GM12891 (cell line): ENCODE measurements at regions not wholly inside any gene's neighbourhood (a gene's known extent, or its start where the extent isn't known, plus 50 kb on each side); places are given as distances from the start of the nearest gene placed in this dataset.

ENCODE experiments used
- DNase-seq: peaks from one replicate; pipeline ENCODE4 v3.0.0; 2011; ENCODE audit warnings: low spot score; ENCODE audit not compliant: insufficient read length
- FAIRE-seq: peaks from 2 replicates; lab custom pipeline; 2011; peaks lifted over from hg19 to GRCh38; lab: Jason Lieb, UNC
- PAX5 ChIP-seq: IDR thresholded peaks from 2 replicates; pipeline ENCODE4 v1.6.1; 2011; ENCODE audit warnings: low read length, moderate library complexity, mild to moderate bottlenecking; ENCODE audit not compliant: insufficient read depth, severe bottlenecking
- POLR2A ChIP-seq: IDR thresholded peaks from 2 replicates; pipeline ENCODE4 v1.6.1; 2011; ENCODE audit warnings: low read depth, low read length, control low read depth
- POLR2AphosphoS5 ChIP-seq: IDR thresholded peaks from 2 replicates; pipeline ENCODE4 v1.6.1; 2011; ENCODE audit warnings: low read depth, low read length, control low read depth
- POU2F2 ChIP-seq: IDR thresholded peaks from 2 replicates; pipeline ENCODE4 v1.6.1; 2011; ENCODE audit warnings: low read depth, mild to moderate bottlenecking, control low read depth, low read length, moderate library complexity
- SPI1 ChIP-seq: IDR thresholded peaks from 2 replicates; pipeline ENCODE4 v1.6.1; 2011; ENCODE audit warnings: low read depth, low read length, control low read depth
- TAF1 ChIP-seq: IDR thresholded peaks from 2 replicates; pipeline ENCODE4 v1.6.1; 2011; ENCODE audit warnings: low read depth, low read length, control low read depth

- DNase-seq: no peak
- TF ChIP-seq POU2F2 (no peak), POLR2A (no peak), POLR2AphosphoS5 (no peak), PAX5 (no peak), TAF1 (no peak), SPI1 (no peak)
- no peak for FAIRE-seq
Measured at GRCh38 chr2:39948016-39948719, 169.1 kb upstream of the THUMPD2 start.

GRCh38 chr2:39947294-39948015 is 168.4 kb upstream of the THUMPD2 start:
- TF ChIP-seq SPI1: no peak
- no peak for FAIRE-seq
- no peak for DNase-seq

- FAIRE-seq: no peak
Measured at GRCh38 chr2:39942950-39943349, 163.9 kb upstream of the THUMPD2 start.

GRCh38 chr2:39938035-39938835 is 159.2 kb upstream of the THUMPD2 start:
- TF ChIP-seq POLR2AphosphoS5: no peak
- no peak for TF ChIP-seq SPI1
- TF ChIP-seq TAF1: no peak
- TF ChIP-seq PAX5: no peak
- TF ChIP-seq POLR2A: no peak
- no peak for TF ChIP-seq POU2F2
- DNase-seq (no peak), FAIRE-seq (no peak)

More at GRCh38 chr2:39942950-39943349, 163.9 kb upstream of the THUMPD2 start:
- DNase-seq: no peak
- TF ChIP-seq PAX5 (no peak), POLR2AphosphoS5 (no peak), TAF1 (no peak), POU2F2 (no peak), SPI1 (no peak), POLR2A (no peak)

GRCh38 chr2:39937621-39938020 is 158.6 kb upstream of the THUMPD2 start:
- TF ChIP-seq POLR2A: no peak
- TF ChIP-seq SPI1: no peak
- TF ChIP-seq POLR2AphosphoS5: no peak
- TF ChIP-seq TAF1: no peak
- TF ChIP-seq POU2F2: no peak
- no peak for TF ChIP-seq PAX5
- FAIRE-seq (no peak), DNase-seq (no peak)

GRCh38 chr2:39934851-39935250 is 155.8 kb upstream of the THUMPD2 start:
- TF ChIP-seq POLR2AphosphoS5 (no peak), TAF1 (no peak), POLR2A (no peak), SPI1 (no peak), POU2F2 (no peak), PAX5 (no peak)
- no peak for DNase-seq
- FAIRE-seq: no peak

GRCh38 chr2:39933196-39933595 is 154.1 kb upstream of the THUMPD2 start:
- DNase-seq (no peak), FAIRE-seq (no peak)
- TF ChIP-seq POLR2A (no peak), PAX5 (no peak), TAF1 (no peak), POU2F2 (no peak), POLR2AphosphoS5 (no peak), SPI1 (no peak)

- no peak for FAIRE-seq
- no peak for TF ChIP-seq POLR2A
- TF ChIP-seq POLR2AphosphoS5: no peak
- TF ChIP-seq SPI1: no peak
- TF ChIP-seq PAX5: no peak
- DNase-seq: no peak
Measured at GRCh38 chr2:39932198-39932597, 153.1 kb upstream of the THUMPD2 start.

GRCh38 chr2:39930175-39930917 is 151.3 kb upstream of the THUMPD2 start:
- DNase-seq (no peak), FAIRE-seq (no peak)
- no peak for TF ChIP-seq TAF1
- no peak for TF ChIP-seq SPI1
- TF ChIP-seq POLR2AphosphoS5: no peak
- TF ChIP-seq POU2F2: no peak
- TF ChIP-seq POLR2A: no peak
- no peak for TF ChIP-seq PAX5
